Gastrocnemius medialis (tissue), 4 donors: ENCODE measurements at regions not wholly inside any gene's neighbourhood (a gene's known extent, or its start where the extent isn't known, plus 50 kb on each side); places are given as distances from the start of the nearest gene placed in this dataset.

Experiments used
- ATAC-seq, 2 donors: fragments of 150-250 bp; one replicate each; pipeline ENCODE4 v1.9.1; 2016
- DNase-seq, 2 donors: peaks; one replicate each; pipeline ENCODE4 v3.0.0-alpha.2; 2019
- H3K27ac ChIP-seq, 4 donors: fragments of 200-600 bp; sonication (generic); 1 replicate in 1 of 4; 2 replicates in 3 of 4; pipeline ENCODE4 v1.5.1; 2016 to 2018; ENCODE audit warnings: mild to moderate bottlenecking in 2 of 4, moderate library complexity in 1 of 4
- H3K27me3 ChIP-seq, 3 donors: fragments of 200-600 bp; sonication (generic) in 2 of 3; 1 replicate in 1 of 3; 2 replicates in 2 of 3; pipeline versions ENCODE4 v1.5.1 to v1.6.0; 2016 to 2019; ENCODE audit warnings: mild to moderate bottlenecking in 1 of 3, moderate library complexity in 1 of 3
- H3K36me3 ChIP-seq, 2 donors: fragments of 200-600 bp; sonication (generic) in 1 of 2; one replicate each; pipeline ENCODE4 v1.5.1; 2017 to 2018
- H3K4me1 ChIP-seq, 2 donors: fragments of 200-600 bp; sonication (generic) in 1 of 2; one replicate each; pipeline ENCODE4 v1.5.1; 2016 to 2017; ENCODE audit warnings: mild to moderate bottlenecking in 2 of 2
- H3K4me3 ChIP-seq, 4 donors: fragments of 200-600 bp; sonication (generic) in 3 of 4; 1 replicate in 1 of 4; 2 replicates in 3 of 4; pipeline ENCODE4 v1.5.1; 2016 to 2019; ENCODE audit warnings: mild to moderate bottlenecking in 2 of 4
- H3K9me3 ChIP-seq, 3 donors: fragments of 200-600 bp; sonication (generic) in 2 of 3; 1 replicate in 1 of 3; 2 replicates in 2 of 3; pipeline ENCODE4 v1.5.1; 2016 to 2019
- POLR2A ChIP-seq, 2 donors: fragments of 450-650 bp; IDR thresholded peaks; one replicate each; pipeline ENCODE4 v1.6.1; 2017; ENCODE audit warnings: antibody characterized with exemption in 2 of 2, mild to moderate bottlenecking in 2 of 2, moderate library complexity in 2 of 2
- in situ Hi-C, 4 donors: fragments of 200-750 bp; cut with MboI; loops; one replicate each; pipeline versions ENCODE4 v1.15.0 to v1.8.0; 2017; ENCODE audit warnings: low sequenced_read_pairs in 4 of 4
- intact Hi-C: fragments of 100-400 bp; cut with DNase I; formaldehyde crosslinking; loops from one replicate; pipeline ENCODE4 v1.15.1; 2023; ENCODE audit warnings: low total_unique reads
- TF ChIP-seq, protein P1 (sequence below), 5 experiments: fragments of 450-650 bp in 3 of 5; fragments of 200-600 bp in 2 of 5; sonication (generic) in 2 of 5; IDR thresholded peaks in 4 of 5; conservative IDR thresholded peaks in 1 of 5; 1 replicate in 4 of 5; 2 replicates in 1 of 5; pipeline ENCODE4 v1.5.1; 2016 to 2019; ENCODE audit warnings: antibody characterized with exemption in 5 of 5, mild to moderate bottlenecking in 3 of 5, moderate library complexity in 3 of 5

DNA sequence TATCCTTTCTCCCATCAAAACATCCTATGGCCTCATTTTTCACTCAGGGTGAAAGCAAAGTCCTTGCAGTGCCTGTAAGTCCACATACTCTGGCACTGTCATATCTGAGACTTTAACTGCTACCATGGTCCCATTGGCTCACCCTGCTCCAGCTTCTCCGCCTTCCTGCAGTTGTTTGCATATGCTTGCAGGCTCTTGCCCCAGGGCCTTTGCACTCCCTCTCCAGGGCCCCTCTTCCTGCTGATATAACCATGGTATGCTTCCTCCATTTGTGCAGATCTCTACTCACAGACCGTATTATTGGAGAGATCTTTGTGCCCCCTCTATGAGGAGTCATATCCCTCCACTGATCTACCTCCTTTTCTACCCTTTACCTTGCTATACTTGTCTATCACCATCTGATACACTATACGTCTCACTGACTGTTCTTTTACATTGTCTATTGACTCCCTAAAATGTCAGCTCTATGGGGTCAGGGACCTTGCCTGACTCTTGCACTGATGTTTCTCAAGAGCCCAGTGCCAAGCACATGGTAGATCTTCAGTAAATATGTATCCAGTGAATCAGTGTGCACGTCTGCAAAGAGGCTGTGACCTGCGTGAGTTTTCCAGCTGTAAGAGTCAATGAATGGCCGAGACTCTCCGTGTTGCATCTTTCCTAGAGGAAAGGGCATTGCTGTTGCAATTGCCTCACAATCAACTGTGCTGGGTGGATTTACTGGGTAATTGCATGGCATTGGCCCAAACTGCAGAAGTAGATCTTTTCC is 81.7 kb upstream of the CPEB4 start:
- intact Hi-C loops (no loop called here), in situ Hi-C loops (no loop called here)
- Histone ChIP-seq H3K4me3 (no peak overlapping the region), H3K36me3 (no peaks in the 10 kb centered on the region), H3K27ac (no peak overlapping the region), H3K4me1 (no peaks in the 10 kb centered on the region), H3K27me3 (no peaks in the 10 kb centered on the region), H3K9me3 (no peaks in the 10 kb centered on the region)
- ATAC-seq (no peak), DNase-seq (no peak)
- no peak for TF ChIP-seq POLR2A (IDR thresholded peaks at IDR 0.05)
- TF ChIP-seq, protein P1, sequence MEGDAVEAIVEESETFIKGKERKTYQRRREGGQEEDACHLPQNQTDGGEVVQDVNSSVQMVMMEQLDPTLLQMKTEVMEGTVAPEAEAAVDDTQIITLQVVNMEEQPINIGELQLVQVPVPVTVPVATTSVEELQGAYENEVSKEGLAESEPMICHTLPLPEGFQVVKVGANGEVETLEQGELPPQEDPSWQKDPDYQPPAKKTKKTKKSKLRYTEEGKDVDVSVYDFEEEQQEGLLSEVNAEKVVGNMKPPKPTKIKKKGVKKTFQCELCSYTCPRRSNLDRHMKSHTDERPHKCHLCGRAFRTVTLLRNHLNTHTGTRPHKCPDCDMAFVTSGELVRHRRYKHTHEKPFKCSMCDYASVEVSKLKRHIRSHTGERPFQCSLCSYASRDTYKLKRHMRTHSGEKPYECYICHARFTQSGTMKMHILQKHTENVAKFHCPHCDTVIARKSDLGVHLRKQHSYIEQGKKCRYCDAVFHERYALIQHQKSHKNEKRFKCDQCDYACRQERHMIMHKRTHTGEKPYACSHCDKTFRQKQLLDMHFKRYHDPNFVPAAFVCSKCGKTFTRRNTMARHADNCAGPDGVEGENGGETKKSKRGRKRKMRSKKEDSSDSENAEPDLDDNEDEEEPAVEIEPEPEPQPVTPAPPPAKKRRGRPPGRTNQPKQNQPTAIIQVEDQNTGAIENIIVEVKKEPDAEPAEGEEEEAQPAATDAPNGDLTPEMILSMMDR (IDR thresholded peaks at IDR 0.05 in 4 of 5, conservative IDR thresholded peaks at IDR 0.05 in 1 of 5) = no peak

DNA sequence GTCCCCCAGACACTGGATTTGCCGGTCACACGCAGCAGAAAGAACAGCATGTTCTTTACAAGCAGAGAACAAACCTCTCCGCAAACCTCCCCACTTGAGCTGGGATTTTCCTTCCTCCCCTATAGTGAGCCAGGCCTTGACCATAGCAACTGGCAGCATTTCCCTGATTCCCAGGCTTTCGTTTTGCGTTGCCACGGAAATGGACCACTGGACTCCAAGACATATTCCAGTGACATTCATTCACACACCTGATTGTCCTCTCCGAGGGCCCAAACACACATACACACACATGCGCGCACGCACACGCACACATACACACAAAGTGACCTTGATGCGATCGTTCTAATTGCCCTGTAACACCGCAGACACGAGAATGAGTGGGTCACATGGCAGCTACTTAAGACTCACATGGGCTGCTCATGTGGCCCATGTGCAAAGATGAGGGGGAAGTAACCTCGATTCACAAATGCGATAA is 80.9 kb upstream of the CPEB4 start:
- no peak for TF ChIP-seq POLR2A (IDR thresholded peaks at IDR 0.05)
- TF ChIP-seq, protein P1 (IDR thresholded peaks at IDR 0.05 in 4 of 5, conservative IDR thresholded peaks at IDR 0.05 in 1 of 5) = no peak
- intact Hi-C loops (no loop called here), in situ Hi-C loops (no loop called here)
- Histone ChIP-seq H3K4me1 (no peaks in the 10 kb centered on the region), H3K36me3 (no peaks in the 10 kb centered on the region), H3K9me3 (no peaks in the 10 kb centered on the region), H3K27me3 (no peaks in the 10 kb centered on the region), H3K4me3 (no peak overlapping the region), H3K27ac (no peak overlapping the region)
- ATAC-seq = no peak
- DNase-seq = no peak

DNA sequence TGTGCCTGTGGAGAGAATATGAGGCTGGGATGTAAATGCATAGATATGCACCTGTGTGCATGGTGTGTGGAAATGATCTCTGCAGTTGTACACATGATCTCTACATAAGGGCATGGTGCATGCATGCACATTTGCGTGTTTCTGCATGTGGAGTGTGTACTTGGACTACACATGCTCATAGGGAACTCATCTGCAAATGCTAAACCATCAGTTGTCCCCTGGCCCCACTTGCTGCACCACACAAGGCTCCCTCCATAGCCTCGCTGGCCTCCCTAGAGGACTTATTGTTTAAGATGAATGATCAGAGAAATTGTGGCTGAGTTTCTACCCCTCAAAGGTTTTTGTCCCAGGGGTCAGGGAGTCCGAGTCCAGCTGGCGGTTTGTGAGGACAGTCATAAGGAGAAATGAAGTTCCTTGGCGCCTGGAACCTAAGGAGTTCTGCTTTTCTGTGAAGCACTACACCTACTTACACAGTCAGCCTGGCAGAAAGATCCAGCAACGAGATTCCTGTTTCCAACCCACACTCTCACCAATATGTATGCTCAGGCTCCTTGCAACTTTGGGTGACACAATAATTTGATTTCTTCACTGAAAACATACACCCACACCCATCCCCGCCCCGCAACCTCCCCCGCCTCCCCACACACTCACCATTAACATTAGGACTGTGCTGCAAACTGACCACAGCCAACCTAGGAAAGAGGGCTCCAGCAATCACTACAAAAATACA is 79.9 kb upstream of the CPEB4 start:
- Histone ChIP-seq H3K27ac (no peak overlapping the region), H3K9me3 (no peaks in the 10 kb centered on the region), H3K4me1 (no peaks in the 10 kb centered on the region), H3K27me3 (no peaks in the 10 kb centered on the region), H3K4me3 (no peak overlapping the region), H3K36me3 (no peaks in the 10 kb centered on the region)
- ATAC-seq = no peak
- TF ChIP-seq, protein P1 (IDR thresholded peaks at IDR 0.05 in 4 of 5, conservative IDR thresholded peaks at IDR 0.05 in 1 of 5) = no peak
- no peak for TF ChIP-seq POLR2A (IDR thresholded peaks at IDR 0.05)
- DNase-seq = no peak
- in situ Hi-C loops = no loop called here
- intact Hi-C loops = no loop called here

DNA sequence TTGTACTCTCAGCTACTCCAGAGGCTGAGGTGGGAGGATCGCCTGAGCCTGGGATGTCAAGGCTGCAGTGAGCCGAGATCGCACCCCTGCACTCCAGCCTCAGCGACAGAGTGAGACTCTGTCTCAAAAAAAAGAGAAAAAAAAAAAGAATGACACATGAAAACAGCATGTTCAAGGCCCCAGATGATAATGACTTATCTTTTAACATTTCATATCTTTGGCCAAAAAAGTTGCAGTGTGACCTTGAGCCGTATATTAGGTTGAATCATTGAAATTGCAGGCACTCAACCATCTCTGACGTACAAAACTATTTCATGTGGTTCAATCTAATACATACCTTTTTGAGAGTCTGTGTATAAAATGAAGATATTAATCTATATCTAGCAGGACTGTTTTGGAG is 79.1 kb upstream of the CPEB4 start:
- no peaks in the 10 kb centered on the region for H3K4me1 ChIP-seq
- H3K27ac ChIP-seq = no peak overlapping the region
- no peaks in the 10 kb centered on the region for H3K9me3 ChIP-seq
- H3K4me3 ChIP-seq = no peak overlapping the region
- no peaks in the 10 kb centered on the region for H3K27me3 ChIP-seq
- DNase-seq (no peak), ATAC-seq (no peak)
- in situ Hi-C loops = no loop called here
- intact Hi-C loops = no loop called here
- TF ChIP-seq POLR2A (IDR thresholded peaks at IDR 0.05) = no peak
- TF ChIP-seq, protein P1 (IDR thresholded peaks at IDR 0.05 in 4 of 5, conservative IDR thresholded peaks at IDR 0.05 in 1 of 5) = no peak
- H3K36me3 ChIP-seq = no peaks in the 10 kb centered on the region
